ENCODE measurements at regions not wholly inside any gene's neighbourhood (a gene's known extent, or its start where the extent isn't known, plus 50 kb on each side); places are given as distances from the start of the nearest gene placed in this dataset.
"Not testable (repeated sequence)": the region's sequence is repeated elsewhere in the genome, so short reads cannot be mapped to it uniquely, and the experiment has no call there.

- Histone ChIP-seq H3K27me3 (ENCODE audit: insufficient read depth, low read depth, low read length) (no peaks in the 10 kb centered on the region), H3K9ac (ENCODE audit: low read length) (no peak overlapping the region), H4K20me1 (ENCODE audit: insufficient read depth) (no peaks in the 10 kb centered on the region), H3K9me2 (ENCODE audit: insufficient read depth, low read length) (no peaks in the 10 kb centered on the region), H2AFZ (ENCODE audit: low read depth, low read length) (no peak overlapping the region), H3K4me2 (ENCODE audit: low read length) (no peak overlapping the region), H3K9me3 (ENCODE audit: low read length) (no peaks in the 10 kb centered on the region), H3K36me3 (ENCODE audit: insufficient read depth, low read length) (no peaks in the 10 kb centered on the region), H3K79me2 (replicated peaks; ENCODE audit: insufficient read depth, low read length) (no peaks in the 10 kb centered on the region), H3F3A (ENCODE audit: insufficient read depth, low read length, poor library complexity, severe bottlenecking) (no peaks in the 10 kb centered on the region), H3K27ac (ENCODE audit: low read length) (no peak overlapping the region), H3K4me3 (ENCODE audit: low read length) (no peak overlapping the region)
- TF ChIP-seq EP300 (conservative IDR thresholded peaks at IDR 0.05; ENCODE audit: poor library complexity, severe bottlenecking) (no peak), EZH2 (IDR thresholded peaks at IDR 0.05; ENCODE audit: borderline replicate concordance, insufficient read depth, low read length, poor library complexity, severe bottlenecking) (no peak), TAF1 (IDR thresholded peaks at IDR 0.05; ENCODE audit: low read depth) (no peak), RAD21 (conservative IDR thresholded peaks at IDR 0.05) (no peak), POLR2AphosphoS5 (IDR thresholded peaks at IDR 0.05) (no peak), MXI1 (conservative IDR thresholded peaks at IDR 0.05; ENCODE audit: poor library complexity, severe bottlenecking) (no peak), SMC3 (conservative IDR thresholded peaks at IDR 0.05; ENCODE audit: poor library complexity) (no peak), REST (IDR thresholded peaks at IDR 0.05; ENCODE audit: borderline replicate concordance) (no peak), CTCF (IDR thresholded peaks at IDR 0.05; ENCODE audit: poor library complexity, severe bottlenecking) (no peak)
Observed at GRCh38 chr5:167296066-167296465, 995.4 kb upstream of the WWC1 start.

- no peaks in the 10 kb centered on the region for H4K20me1 ChIP-seq (ENCODE audit: insufficient read depth)
- H3K9me3 ChIP-seq (ENCODE audit: low read length), result no peaks in the 10 kb centered on the region
- no peak overlapping the region for H2AFZ ChIP-seq (ENCODE audit: low read depth, low read length)
- TF ChIP-seq MXI1 (conservative IDR thresholded peaks at IDR 0.05; ENCODE audit: poor library complexity, severe bottlenecking), result no peak
- TF ChIP-seq SMC3 (conservative IDR thresholded peaks at IDR 0.05; ENCODE audit: poor library complexity), result no peak
- TF ChIP-seq EZH2 (IDR thresholded peaks at IDR 0.05; ENCODE audit: borderline replicate concordance, insufficient read depth, low read length, poor library complexity, severe bottlenecking), result no peak
- TF ChIP-seq EP300 (conservative IDR thresholded peaks at IDR 0.05; ENCODE audit: poor library complexity, severe bottlenecking), result no peak
- no peak for TF ChIP-seq POLR2AphosphoS5 (IDR thresholded peaks at IDR 0.05)
- no peak for TF ChIP-seq CTCF (IDR thresholded peaks at IDR 0.05; ENCODE audit: poor library complexity, severe bottlenecking)
- TF ChIP-seq TAF1 (IDR thresholded peaks at IDR 0.05; ENCODE audit: low read depth), result no peak
- no peak for TF ChIP-seq RAD21 (conservative IDR thresholded peaks at IDR 0.05)
- TF ChIP-seq REST (IDR thresholded peaks at IDR 0.05; ENCODE audit: borderline replicate concordance), result no peak
- no peak overlapping the region for H3K4me3 ChIP-seq (ENCODE audit: low read length)
- no peaks in the 10 kb centered on the region for H3K27me3 ChIP-seq (ENCODE audit: insufficient read depth, low read depth, low read length)
- H3K79me2 ChIP-seq (replicated peaks; ENCODE audit: insufficient read depth, low read length), result no peaks in the 10 kb centered on the region
- H3K27ac ChIP-seq (ENCODE audit: low read length), result no peak overlapping the region
- H3K4me2 ChIP-seq (ENCODE audit: low read length), result no peak overlapping the region
- H3K36me3 ChIP-seq (ENCODE audit: insufficient read depth, low read length), result no peaks in the 10 kb centered on the region
- no peak overlapping the region for H3K9ac ChIP-seq (ENCODE audit: low read length)
- H3F3A ChIP-seq (ENCODE audit: insufficient read depth, low read length, poor library complexity, severe bottlenecking), result no peaks in the 10 kb centered on the region
- no peaks in the 10 kb centered on the region for H3K9me2 ChIP-seq (ENCODE audit: insufficient read depth, low read length)
Observed at GRCh38 chr5:167296661-167297060, 994.8 kb upstream of the WWC1 start.

- H3K4me3 ChIP-seq (ENCODE audit: low read length); H4K20me1 ChIP-seq (ENCODE audit: insufficient read depth); H3K79me2 ChIP-seq (replicated peaks; ENCODE audit: insufficient read depth, low read length); H3K4me2 ChIP-seq (ENCODE audit: low read length); H3F3A ChIP-seq (ENCODE audit: insufficient read depth, low read length, poor library complexity, severe bottlenecking); H3K9me2 ChIP-seq (ENCODE audit: insufficient read depth, low read length); H3K9ac ChIP-seq (ENCODE audit: low read length); H3K27ac ChIP-seq (ENCODE audit: low read length); H3K9me3 ChIP-seq (ENCODE audit: low read length); H2AFZ ChIP-seq (ENCODE audit: low read depth, low read length); H3K36me3 ChIP-seq (ENCODE audit: insufficient read depth, low read length); H3K27me3 ChIP-seq (ENCODE audit: insufficient read depth, low read depth, low read length): not testable (repeated sequence)
Observed at GRCh38 chr5:167299861-167300260, 991.6 kb upstream of the WWC1 start.
